Keratinocyte (primary cell): ENCODE measurements at regions not wholly inside any gene's neighbourhood (a gene's known extent, or its start where the extent isn't known, plus 50 kb on each side); places are given as distances from the start of the nearest gene placed in this dataset.

Experiments used
- DNase-seq: peaks from one replicate; pipeline ENCODE4 v3.0.0-alpha.2; 2011; ENCODE audit warnings: low read depth, missing footprints, low spot score
- FAIRE-seq: peaks from 2 replicates; lab custom pipeline; 2011; peaks lifted over from hg19 to GRCh38; lab: Jason Lieb, UNC
- H2AFZ ChIP-seq: 2 replicates; pipeline ENCODE4 v1.6.0; 2012; ENCODE audit warnings: low read length, control low read depth, inconsistent platforms; ENCODE audit not compliant: control insufficient read depth
- H3K27ac ChIP-seq: 2 replicates; pipeline ENCODE4 v1.5.1; 2011; ENCODE audit warnings: low read length; ENCODE audit not compliant: control insufficient read depth, insufficient read depth
- H3K27me3 ChIP-seq: 3 replicates; pipeline ENCODE4 v1.6.0; 2011; ENCODE audit warnings: low read length; ENCODE audit not compliant: control insufficient read depth, insufficient read depth; ENCODE audit errors: extremely low read depth
- H3K36me3 ChIP-seq, 2 experiments: 2 replicates in 1 of 2; 3 replicates in 1 of 2; pipeline ENCODE4 v1.5.1; 2011; ENCODE audit warnings: low read length in 2 of 2, mild to moderate bottlenecking in 1 of 2; ENCODE audit not compliant: control insufficient read depth in 2 of 2, insufficient read depth in 2 of 2; ENCODE audit errors: extremely low read depth in 1 of 2
- H3K4me1 ChIP-seq: 3 replicates; pipeline ENCODE4 v1.5.1; 2011; ENCODE audit warnings: low read length; ENCODE audit not compliant: control insufficient read depth, insufficient read depth; ENCODE audit errors: extremely low read depth
- H3K4me2 ChIP-seq: 3 replicates; pipeline ENCODE4 v1.6.0; 2011; ENCODE audit warnings: low read depth, low read length; ENCODE audit not compliant: control insufficient read depth, insufficient read depth; ENCODE audit errors: extremely low read depth
- H3K4me3 ChIP-seq, 3 experiments: fragments of 200-600 bp in 1 of 3; sonication (generic) in 1 of 3; 2 replicates in 2 of 3; 3 replicates in 1 of 3; pipeline ENCODE4 v1.5.1; 2011 to 2016; ENCODE audit warnings: low read length in 3 of 3, mild to moderate bottlenecking in 3 of 3, control low read depth in 2 of 3, inconsistent platforms in 1 of 3, low read depth in 1 of 3, mixed read lengths in 1 of 3, mixed run types in 1 of 3, moderate library complexity in 1 of 3; ENCODE audit not compliant: control insufficient read depth in 2 of 3, insufficient read depth in 2 of 3; ENCODE audit errors: extremely low read depth in 1 of 3
- H3K79me2 ChIP-seq: 2 replicates; pipeline ENCODE4 v1.6.0; 2012; ENCODE audit warnings: low read length; ENCODE audit not compliant: control insufficient read depth, insufficient read depth
- H3K9ac ChIP-seq: 3 replicates; pipeline ENCODE4 v1.6.0; 2011; ENCODE audit warnings: low read length; ENCODE audit not compliant: control insufficient read depth, insufficient read depth; ENCODE audit errors: extremely low read depth
- H3K9me1 ChIP-seq: 3 replicates; pipeline ENCODE4 v1.6.0; 2011; ENCODE audit warnings: low read length; ENCODE audit not compliant: control insufficient read depth, insufficient read depth; ENCODE audit errors: extremely low read depth
- H3K9me3 ChIP-seq: 2 replicates; pipeline ENCODE4 v1.5.1; 2012; ENCODE audit warnings: low read depth, low read length; ENCODE audit not compliant: control insufficient read depth
- H4K20me1 ChIP-seq: 3 replicates; pipeline ENCODE4 v1.6.0; 2011; ENCODE audit warnings: low read length; ENCODE audit not compliant: control insufficient read depth, insufficient read depth; ENCODE audit errors: extremely low read depth
- EZH2 ChIP-seq: IDR thresholded peaks from one replicate; pipeline ENCODE4 v1.6.1; 2012; ENCODE audit warnings: inconsistent platforms, mild to moderate bottlenecking, low read length, moderate library complexity
- dilution Hi-C: fragments of 300-500 bp; cut with MboI; formaldehyde crosslinking; loops from one replicate; pipeline ENCODE4 v1.7.0; 2020; ENCODE audit warnings: low sequenced_read_pairs; ENCODE audit not compliant: extremely low pct_ligation_motif_present
- TF ChIP-seq, protein P1 (sequence below), 3 experiments: IDR thresholded peaks in 1 of 3; conservative IDR thresholded peaks in 1 of 3; optimal IDR thresholded peaks in 1 of 3; 2 replicates in 2 of 3; 3 replicates in 1 of 3; pipeline versions ENCODE3 to v1.5.1; 2011; ENCODE audit warnings: low read length in 3 of 3, mild to moderate bottlenecking in 3 of 3, moderate library complexity in 2 of 3, control low read depth in 1 of 3, inconsistent platforms in 1 of 3; ENCODE audit not compliant: insufficient read depth in 2 of 3; ENCODE audit errors: extremely low read depth in 1 of 3

DNA sequence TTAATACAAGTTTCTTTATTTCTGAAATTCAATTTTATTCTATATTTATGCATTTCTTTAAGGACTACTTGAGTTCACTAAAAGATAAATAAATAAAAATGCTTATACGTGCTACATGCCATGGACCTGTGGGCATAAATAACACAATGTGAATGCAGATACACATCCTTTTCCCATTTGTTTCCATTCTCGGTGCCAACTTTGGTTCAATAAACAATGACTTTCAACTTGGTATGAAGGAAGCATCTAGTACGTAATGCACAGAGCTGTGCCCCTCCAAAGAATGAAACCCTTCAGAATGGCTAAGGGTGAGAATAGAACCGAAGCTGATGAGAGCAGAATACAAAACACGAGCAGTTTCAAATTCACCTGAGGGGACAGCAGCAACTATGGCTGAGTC lies 409.3 kb downstream of the MTX2 start:
- no peaks in the 10 kb centered on the region for H3K4me1 ChIP-seq
- dilution Hi-C loops: no loop called here
- peaks cover 8% of the 10 kb centered on the region for H3K27me3 ChIP-seq
- H3K79me2 ChIP-seq: no peaks in the 10 kb centered on the region
- H3K27ac ChIP-seq: no peak overlapping the region
- H3K9me1 ChIP-seq: no peaks in the 10 kb centered on the region
- no peak overlapping the region for H3K4me2 ChIP-seq
- DNase-seq (no peak), FAIRE-seq (no peak)
- no peak overlapping the region for H3K9ac ChIP-seq
- H3K36me3 ChIP-seq: no peaks in the 10 kb centered on the region
- no peaks in the 10 kb centered on the region for H4K20me1 ChIP-seq
- H2AFZ ChIP-seq: no peak overlapping the region
- H3K4me3 ChIP-seq: no peak overlapping the region
- no peaks in the 10 kb centered on the region for H3K9me3 ChIP-seq
- TF ChIP-seq EZH2: no peak
- TF ChIP-seq, protein P1, sequence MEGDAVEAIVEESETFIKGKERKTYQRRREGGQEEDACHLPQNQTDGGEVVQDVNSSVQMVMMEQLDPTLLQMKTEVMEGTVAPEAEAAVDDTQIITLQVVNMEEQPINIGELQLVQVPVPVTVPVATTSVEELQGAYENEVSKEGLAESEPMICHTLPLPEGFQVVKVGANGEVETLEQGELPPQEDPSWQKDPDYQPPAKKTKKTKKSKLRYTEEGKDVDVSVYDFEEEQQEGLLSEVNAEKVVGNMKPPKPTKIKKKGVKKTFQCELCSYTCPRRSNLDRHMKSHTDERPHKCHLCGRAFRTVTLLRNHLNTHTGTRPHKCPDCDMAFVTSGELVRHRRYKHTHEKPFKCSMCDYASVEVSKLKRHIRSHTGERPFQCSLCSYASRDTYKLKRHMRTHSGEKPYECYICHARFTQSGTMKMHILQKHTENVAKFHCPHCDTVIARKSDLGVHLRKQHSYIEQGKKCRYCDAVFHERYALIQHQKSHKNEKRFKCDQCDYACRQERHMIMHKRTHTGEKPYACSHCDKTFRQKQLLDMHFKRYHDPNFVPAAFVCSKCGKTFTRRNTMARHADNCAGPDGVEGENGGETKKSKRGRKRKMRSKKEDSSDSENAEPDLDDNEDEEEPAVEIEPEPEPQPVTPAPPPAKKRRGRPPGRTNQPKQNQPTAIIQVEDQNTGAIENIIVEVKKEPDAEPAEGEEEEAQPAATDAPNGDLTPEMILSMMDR (optimal IDR thresholded peaks at IDR 0.05 in 1 of 3, IDR thresholded peaks at IDR 0.05 in 1 of 3, conservative IDR thresholded peaks at IDR 0.05 in 1 of 3; ENCODE audit: extremely low read depth in 1 of 3, insufficient read depth in 2 of 3, low read length in 3 of 3): no peak

DNA sequence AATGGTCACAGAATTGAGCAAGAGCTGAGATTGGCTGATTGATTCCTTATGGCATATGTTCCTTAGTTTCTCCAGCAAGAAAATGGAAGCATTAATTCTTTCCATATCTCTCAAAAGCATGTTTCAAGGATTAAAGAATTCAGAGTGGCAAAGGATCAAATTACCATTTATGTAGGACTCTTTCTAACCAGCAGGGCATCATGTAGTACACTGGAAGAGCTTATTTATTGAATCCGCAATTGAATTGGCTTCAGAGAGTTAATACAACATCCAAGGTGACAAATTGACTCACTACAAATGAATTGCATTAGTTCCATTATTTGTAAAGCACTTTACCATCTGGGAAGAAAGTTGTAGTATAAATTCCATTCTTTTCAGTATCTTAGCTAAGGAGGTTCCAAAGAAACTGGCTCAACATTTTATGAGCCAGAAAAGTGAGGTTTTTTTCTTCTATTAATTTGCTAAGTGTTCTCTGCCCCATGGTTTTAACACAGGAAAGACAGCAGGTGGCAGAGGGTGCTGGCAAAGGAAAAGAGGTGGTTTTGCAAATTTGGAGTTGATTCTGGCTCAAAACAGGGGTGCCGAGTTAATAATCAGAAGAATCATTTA lies 409.9 kb downstream of the MTX2 start:
- H3K9me1 ChIP-seq: no peaks in the 10 kb centered on the region
- DNase-seq (no peak), FAIRE-seq (no peak)
- H2AFZ ChIP-seq: no peak overlapping the region
- H3K4me2 ChIP-seq: no peak overlapping the region
- H3K4me3 ChIP-seq: no peak overlapping the region
- H3K36me3 ChIP-seq: no peaks in the 10 kb centered on the region
- H3K9ac ChIP-seq: no peak overlapping the region
- no peaks in the 10 kb centered on the region for H4K20me1 ChIP-seq
- dilution Hi-C loops: no loop called here
- H3K27ac ChIP-seq: no peak overlapping the region
- H3K79me2 ChIP-seq: no peaks in the 10 kb centered on the region
- TF ChIP-seq, protein P1 (optimal IDR thresholded peaks at IDR 0.05 in 1 of 3, IDR thresholded peaks at IDR 0.05 in 1 of 3, conservative IDR thresholded peaks at IDR 0.05 in 1 of 3; ENCODE audit: extremely low read depth in 1 of 3, insufficient read depth in 2 of 3, low read length in 3 of 3): no peak
- no peak for TF ChIP-seq EZH2
- peaks cover 8% of the 10 kb centered on the region for H3K27me3 ChIP-seq
- no peaks in the 10 kb centered on the region for H3K9me3 ChIP-seq
- H3K4me1 ChIP-seq: no peaks in the 10 kb centered on the region
